Liver (tissue), 3 donors: ENCODE measurements at regions not wholly inside any gene's neighbourhood (a gene's known extent, or its start where the extent isn't known, plus 50 kb on each side); places are given as distances from the start of the nearest gene placed in this dataset.

Experiments used
- JUND ChIP-seq, 2 donors: IDR thresholded peaks; 2 replicates each; pipeline ENCODE4 v1.6.1; 2016; ENCODE audit warnings: antibody characterized with exemption in 2 of 2
- RAD21 ChIP-seq, 2 donors: IDR thresholded peaks; 2 replicates each; pipeline ENCODE4 v1.6.1; 2016; ENCODE audit warnings: antibody characterized with exemption in 2 of 2, mild to moderate bottlenecking in 2 of 2
- TAF1 ChIP-seq: conservative IDR thresholded peaks from 2 replicates; pipeline ENCODE4 v1.6.1; 2016; ENCODE audit warnings: antibody characterized with exemption, mild to moderate bottlenecking
- ZBTB33 ChIP-seq: IDR thresholded peaks from 2 replicates; pipeline ENCODE4 v1.6.1; 2016; ENCODE audit warnings: antibody characterized with exemption
- TF ChIP-seq, protein P1 (sequence below): fragments of 150-350 bp; IDR thresholded peaks from 2 replicates; pipeline ENCODE4 v1.5.1; 2017; ENCODE audit warnings: improper control_type of control experiment, low read depth, low read length; ENCODE audit not compliant: missing input control
- donor health status: healthy.
- donor health status: healthy.

DNA sequence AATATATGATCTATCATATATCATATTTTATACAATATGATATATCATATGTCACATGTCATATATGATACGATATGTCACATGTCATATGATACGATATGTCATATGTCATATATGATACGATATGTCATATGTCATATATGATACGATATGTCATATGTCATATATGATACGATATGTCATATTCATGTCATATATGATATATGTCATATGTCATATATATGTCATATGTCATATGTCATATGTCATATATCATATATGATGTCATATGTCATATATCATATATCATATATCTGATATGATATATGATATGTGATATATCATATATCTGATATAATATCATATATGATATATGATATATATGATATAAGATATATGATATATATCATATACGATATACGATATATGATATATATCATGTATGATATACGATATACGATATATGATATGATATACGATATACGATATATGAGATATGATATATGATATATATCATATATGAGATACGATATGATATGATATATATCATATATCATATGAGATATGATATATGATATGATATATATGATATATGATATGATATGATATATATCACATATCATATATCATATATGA lies 122.3 kb upstream of the USP9X start:
- TF ChIP-seq, protein P1, sequence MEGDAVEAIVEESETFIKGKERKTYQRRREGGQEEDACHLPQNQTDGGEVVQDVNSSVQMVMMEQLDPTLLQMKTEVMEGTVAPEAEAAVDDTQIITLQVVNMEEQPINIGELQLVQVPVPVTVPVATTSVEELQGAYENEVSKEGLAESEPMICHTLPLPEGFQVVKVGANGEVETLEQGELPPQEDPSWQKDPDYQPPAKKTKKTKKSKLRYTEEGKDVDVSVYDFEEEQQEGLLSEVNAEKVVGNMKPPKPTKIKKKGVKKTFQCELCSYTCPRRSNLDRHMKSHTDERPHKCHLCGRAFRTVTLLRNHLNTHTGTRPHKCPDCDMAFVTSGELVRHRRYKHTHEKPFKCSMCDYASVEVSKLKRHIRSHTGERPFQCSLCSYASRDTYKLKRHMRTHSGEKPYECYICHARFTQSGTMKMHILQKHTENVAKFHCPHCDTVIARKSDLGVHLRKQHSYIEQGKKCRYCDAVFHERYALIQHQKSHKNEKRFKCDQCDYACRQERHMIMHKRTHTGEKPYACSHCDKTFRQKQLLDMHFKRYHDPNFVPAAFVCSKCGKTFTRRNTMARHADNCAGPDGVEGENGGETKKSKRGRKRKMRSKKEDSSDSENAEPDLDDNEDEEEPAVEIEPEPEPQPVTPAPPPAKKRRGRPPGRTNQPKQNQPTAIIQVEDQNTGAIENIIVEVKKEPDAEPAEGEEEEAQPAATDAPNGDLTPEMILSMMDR, result no peak
- TF ChIP-seq ZBTB33, result no peak
- no peak for TF ChIP-seq JUND (IDR thresholded peaks at IDR 0.05)
- no peak for TF ChIP-seq RAD21 (IDR thresholded peaks at IDR 0.05)
- TF ChIP-seq TAF1, result no peak
